ENCODE measurements at regions not wholly inside any gene's neighbourhood (a gene's known extent, or its start where the extent isn't known, plus 50 kb on each side); places are given as distances from the start of the nearest gene placed in this dataset.

- no peak for TF ChIP-seq CTCF (IDR thresholded peaks at IDR 0.05)
- no peak for TF ChIP-seq POLR2A (IDR thresholded peaks at IDR 0.05)
Measured at GRCh38 chr9:6696178-6696577, 50.6 kb upstream of the GLDC start.
